Tibial nerve (tissue), 4 donors: ENCODE measurements at regions not wholly inside any gene's neighbourhood (a gene's known extent, or its start where the extent isn't known, plus 50 kb on each side); places are given as distances from the start of the nearest gene placed in this dataset.

Source experiments
- DNase-seq, 2 donors: peaks; one replicate each; pipeline ENCODE4 v3.0.0-alpha.2; 2019; ENCODE audit warnings: low spot score in 2 of 2
- H3K27ac ChIP-seq, 4 donors: fragments of 200-600 bp; sonication (generic) in 3 of 4; one replicate each; pipeline ENCODE4 v1.5.1; 2017 to 2019; ENCODE audit warnings: mild to moderate bottlenecking in 1 of 4
- H3K27me3 ChIP-seq, 2 donors: fragments of 200-600 bp; sonication (generic) in 1 of 2; one replicate each; pipeline versions ENCODE4 v1.5.1 to v1.6.0; 2017 to 2019
- H3K36me3 ChIP-seq, 3 donors: fragments of 200-600 bp; sonication (generic); one replicate each; pipeline ENCODE4 v1.5.1; 2018 to 2019
- H3K4me1 ChIP-seq, 4 donors: fragments of 200-600 bp; sonication (generic) in 3 of 4; one replicate each; pipeline ENCODE4 v1.5.1; 2017 to 2019
- H3K4me3 ChIP-seq, 4 donors: fragments of 200-600 bp; sonication (generic) in 3 of 4; one replicate each; pipeline ENCODE4 v1.5.1; 2017 to 2019; ENCODE audit warnings: mild to moderate bottlenecking in 1 of 4, moderate library complexity in 1 of 4
- H3K9me3 ChIP-seq, 4 donors: fragments of 200-600 bp; sonication (generic) in 3 of 4; one replicate each; pipeline ENCODE4 v1.5.1; 2017 to 2019
- CTCF ChIP-seq, 5 experiments: fragments of 200-600 bp in 3 of 5; fragments of 450-650 bp in 2 of 5; sonication (generic) in 3 of 5; IDR thresholded peaks; one replicate each; pipeline ENCODE4 v1.5.1; 2016 to 2019; ENCODE audit warnings: antibody characterized with exemption in 5 of 5, mild to moderate bottlenecking in 3 of 5, moderate library complexity in 2 of 5
- EP300 ChIP-seq, 2 donors: sonication (generic); formaldehyde crosslinking; IDR thresholded peaks; one replicate each; pipeline ENCODE4 v1.6.1; 2017; ENCODE audit warnings: antibody characterized with exemption in 2 of 2, mild to moderate bottlenecking in 1 of 2
- POLR2A ChIP-seq, 2 donors: fragments of 450-650 bp; IDR thresholded peaks; one replicate each; pipeline ENCODE4 v1.6.1; 2017; ENCODE audit warnings: antibody characterized with exemption in 2 of 2, mild to moderate bottlenecking in 2 of 2, moderate library complexity in 2 of 2
- WGBS, 2 donors: methylation state at CpG; one replicate each; pipeline ENCODE4 v1.1.5; 2018; 5-methylcytosine and 5-hydroxymethylcytosine counted together

DNA sequence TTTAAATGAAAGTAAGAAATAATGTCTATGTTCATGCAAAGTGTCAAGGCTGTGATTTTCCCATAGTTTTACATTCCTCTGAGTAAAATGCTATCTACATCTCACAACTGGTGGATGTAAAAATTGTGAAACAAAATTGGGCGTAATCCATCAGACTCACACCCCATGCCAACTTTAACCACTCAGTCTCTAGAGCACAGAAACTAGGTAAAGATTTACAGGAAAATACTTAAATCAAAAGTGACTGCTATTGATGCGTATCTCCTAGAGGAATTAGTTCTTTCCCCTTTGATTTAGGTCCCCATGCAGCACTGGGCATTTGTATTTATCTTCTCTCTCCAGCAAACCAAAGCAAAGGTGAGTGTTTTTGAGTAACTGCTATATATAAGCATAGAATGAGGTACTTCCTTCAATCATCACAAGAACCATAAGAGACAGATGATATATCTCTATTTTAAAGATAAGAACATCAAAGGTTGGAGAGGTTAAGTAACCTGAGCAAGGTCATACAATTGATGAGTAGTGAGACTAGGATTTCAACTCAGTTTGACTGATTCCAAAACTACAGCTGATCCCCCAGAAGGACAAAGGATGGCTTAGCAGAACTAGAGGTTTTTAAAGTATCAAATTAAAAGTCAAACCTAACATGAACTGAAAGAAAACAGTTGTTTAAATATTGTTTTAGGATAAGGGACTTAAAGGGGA, 594.0 kb upstream of the ACVR2A start:
- Histone ChIP-seq H3K27ac (no peak overlapping the region), H3K4me1 (no peaks in the 10 kb centered on the region), H3K27me3 (no peaks in the 10 kb centered on the region), H3K36me3 (no peaks in the 10 kb centered on the region), H3K4me3 (no peak overlapping the region), H3K9me3 (no peaks in the 10 kb centered on the region)
- 92 to 93% methylated on average over 2 of the region's 2 CpGs for WGBS, 2 donors
- TF ChIP-seq POLR2A (IDR thresholded peaks at IDR 0.05) (no peak), EP300 (IDR thresholded peaks at IDR 0.05) (no peak), CTCF (IDR thresholded peaks at IDR 0.05) (no peak)
- DNase-seq = no peak

GRCh38 chr2:147247749-147248148, 597.1 kb upstream of the ACVR2A start:
- 84 to 86% methylated on average over 2 of the region's 2 CpGs for WGBS, 2 donors
- H3K27ac ChIP-seq = no peak overlapping the region
- no peaks in the 10 kb centered on the region for H3K27me3 ChIP-seq
- DNase-seq = no peak
- H3K4me1 ChIP-seq = no peaks in the 10 kb centered on the region
- H3K4me3 ChIP-seq = no peak overlapping the region
- no peaks in the 10 kb centered on the region for H3K9me3 ChIP-seq
- TF ChIP-seq EP300 (IDR thresholded peaks at IDR 0.05) = no peak
- no peak for TF ChIP-seq CTCF (IDR thresholded peaks at IDR 0.05)
- no peak for TF ChIP-seq POLR2A (IDR thresholded peaks at IDR 0.05)
- H3K36me3 ChIP-seq = no peaks in the 10 kb centered on the region

- no peak for DNase-seq
- no peaks in the 10 kb centered on the region for H3K4me1 ChIP-seq
- no peak for TF ChIP-seq CTCF (IDR thresholded peaks at IDR 0.05)
- no peak for TF ChIP-seq EP300 (IDR thresholded peaks at IDR 0.05)
- no peak for TF ChIP-seq POLR2A (IDR thresholded peaks at IDR 0.05)
Observed at GRCh38 chr2:147242445-147242844, 602.4 kb upstream of the ACVR2A start.

DNA sequence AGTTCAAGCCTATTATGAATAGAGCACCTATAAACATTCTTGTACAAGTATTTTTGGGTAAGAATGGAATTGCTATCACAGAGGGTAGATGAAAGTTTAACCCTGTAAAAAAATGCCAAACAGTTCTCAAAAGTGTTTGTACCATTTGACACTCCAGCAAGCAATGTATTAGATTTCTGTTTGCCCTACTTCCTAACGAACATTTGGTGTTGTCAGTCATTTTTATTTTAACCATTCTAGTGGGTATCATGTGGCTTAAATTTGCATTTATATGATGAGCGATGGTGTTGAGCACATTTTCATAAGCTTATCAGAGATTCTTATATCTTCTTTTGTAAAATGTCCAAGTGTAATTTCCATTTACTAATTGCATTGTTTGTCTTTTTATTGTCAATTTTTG, 608.2 kb upstream of the ACVR2A start:
- Histone ChIP-seq H3K36me3 (no peaks in the 10 kb centered on the region), H3K4me1 (no peaks in the 10 kb centered on the region), H3K27ac (no peak overlapping the region), H3K27me3 (no peaks in the 10 kb centered on the region), H3K9me3 (no peaks in the 10 kb centered on the region), H3K4me3 (no peak overlapping the region)
- 86 to 88% methylated on average over 2 of the region's 2 CpGs for WGBS, 2 donors
- no peak for TF ChIP-seq EP300 (IDR thresholded peaks at IDR 0.05)
- no peak for TF ChIP-seq POLR2A (IDR thresholded peaks at IDR 0.05)
- TF ChIP-seq CTCF (IDR thresholded peaks at IDR 0.05) = no peak
- DNase-seq = no peak

More at GRCh38 chr2:147242445-147242844, 602.4 kb upstream of the ACVR2A start:
- no peak overlapping the region for H3K27ac ChIP-seq
- H3K9me3 ChIP-seq = no peaks in the 10 kb centered on the region
- H3K27me3 ChIP-seq = no peaks in the 10 kb centered on the region
- H3K36me3 ChIP-seq = no peaks in the 10 kb centered on the region
- no peak overlapping the region for H3K4me3 ChIP-seq

DNA sequence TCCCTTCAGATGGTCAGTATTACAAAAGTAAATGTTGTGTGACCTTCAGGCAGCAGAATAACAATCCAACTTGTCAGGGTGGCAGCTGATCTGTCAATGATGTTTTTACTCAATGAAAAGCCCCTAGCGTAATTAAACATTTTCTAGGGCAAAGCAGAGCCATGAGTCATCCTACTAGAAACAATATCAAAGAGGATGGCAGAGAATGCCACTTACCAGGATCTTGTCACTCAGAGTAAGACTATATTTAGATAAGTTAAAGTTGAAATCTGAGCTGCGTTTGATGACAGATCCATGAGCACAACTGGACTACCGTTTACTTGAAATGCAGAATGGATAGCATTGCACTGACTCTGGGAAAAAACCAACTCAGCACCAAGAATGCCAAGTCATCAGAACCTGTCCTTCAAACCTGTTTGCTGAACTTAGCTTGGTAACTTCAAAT, 612.6 kb upstream of the ACVR2A start:
- TF ChIP-seq POLR2A (IDR thresholded peaks at IDR 0.05) = no peak
- no peak for TF ChIP-seq CTCF (IDR thresholded peaks at IDR 0.05)
- no peak for TF ChIP-seq EP300 (IDR thresholded peaks at IDR 0.05)
- 75 to 76% methylated on average over 3 of the region's 3 CpGs for WGBS, 2 donors
- H3K4me3 ChIP-seq = no peak overlapping the region
- H3K9me3 ChIP-seq = no peaks in the 10 kb centered on the region
- DNase-seq = no peak
- H3K4me1 ChIP-seq = no peaks in the 10 kb centered on the region
- no peaks in the 10 kb centered on the region for H3K36me3 ChIP-seq
- no peak overlapping the region for H3K27ac ChIP-seq
- no peaks in the 10 kb centered on the region for H3K27me3 ChIP-seq
